ENCODE measurements at regions not wholly inside any gene's neighbourhood (a gene's known extent, or its start where the extent isn't known, plus 50 kb on each side); places are given as distances from the start of the nearest gene placed in this dataset.

DNA sequence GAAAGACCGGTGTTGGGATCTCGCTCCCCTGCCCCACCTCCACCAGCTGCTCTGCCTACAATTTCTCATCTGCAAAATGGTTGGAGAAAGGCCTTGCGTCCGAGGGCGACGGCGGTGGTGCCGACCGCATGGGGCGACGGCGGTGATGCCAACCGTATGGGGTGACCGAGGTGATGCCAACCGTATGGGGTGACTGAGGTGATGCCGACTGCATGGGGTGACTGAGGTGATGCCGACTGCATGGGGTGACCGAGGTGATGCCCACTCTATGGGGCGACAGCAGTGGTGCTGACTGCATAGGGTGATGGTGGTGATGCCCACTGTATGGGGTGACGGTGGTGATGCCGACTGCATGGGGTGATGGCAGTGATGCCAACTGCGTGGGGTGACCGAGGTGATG lies 171.0 kb downstream of the OLFM1 start (continued):
- TF ChIP-seq, protein P1, sequence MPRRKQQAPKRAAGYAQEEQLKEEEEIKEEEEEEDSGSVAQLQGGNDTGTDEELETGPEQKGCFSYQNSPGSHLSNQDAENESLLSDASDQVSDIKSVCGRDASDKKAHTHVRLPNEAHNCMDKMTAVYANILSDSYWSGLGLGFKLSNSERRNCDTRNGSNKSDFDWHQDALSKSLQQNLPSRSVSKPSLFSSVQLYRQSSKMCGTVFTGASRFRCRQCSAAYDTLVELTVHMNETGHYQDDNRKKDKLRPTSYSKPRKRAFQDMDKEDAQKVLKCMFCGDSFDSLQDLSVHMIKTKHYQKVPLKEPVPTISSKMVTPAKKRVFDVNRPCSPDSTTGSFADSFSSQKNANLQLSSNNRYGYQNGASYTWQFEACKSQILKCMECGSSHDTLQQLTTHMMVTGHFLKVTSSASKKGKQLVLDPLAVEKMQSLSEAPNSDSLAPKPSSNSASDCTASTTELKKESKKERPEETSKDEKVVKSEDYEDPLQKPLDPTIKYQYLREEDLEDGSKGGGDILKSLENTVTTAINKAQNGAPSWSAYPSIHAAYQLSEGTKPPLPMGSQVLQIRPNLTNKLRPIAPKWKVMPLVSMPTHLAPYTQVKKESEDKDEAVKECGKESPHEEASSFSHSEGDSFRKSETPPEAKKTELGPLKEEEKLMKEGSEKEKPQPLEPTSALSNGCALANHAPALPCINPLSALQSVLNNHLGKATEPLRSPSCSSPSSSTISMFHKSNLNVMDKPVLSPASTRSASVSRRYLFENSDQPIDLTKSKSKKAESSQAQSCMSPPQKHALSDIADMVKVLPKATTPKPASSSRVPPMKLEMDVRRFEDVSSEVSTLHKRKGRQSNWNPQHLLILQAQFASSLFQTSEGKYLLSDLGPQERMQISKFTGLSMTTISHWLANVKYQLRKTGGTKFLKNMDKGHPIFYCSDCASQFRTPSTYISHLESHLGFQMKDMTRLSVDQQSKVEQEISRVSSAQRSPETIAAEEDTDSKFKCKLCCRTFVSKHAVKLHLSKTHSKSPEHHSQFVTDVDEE (CRISPR knock-in tag; IDR thresholded peaks at IDR 0.05): no peak
- TF ChIP-seq TCF4 (CRISPR knock-in tag; IDR thresholded peaks at IDR 0.05; ENCODE audit: borderline replicate concordance): no peak

DNA sequence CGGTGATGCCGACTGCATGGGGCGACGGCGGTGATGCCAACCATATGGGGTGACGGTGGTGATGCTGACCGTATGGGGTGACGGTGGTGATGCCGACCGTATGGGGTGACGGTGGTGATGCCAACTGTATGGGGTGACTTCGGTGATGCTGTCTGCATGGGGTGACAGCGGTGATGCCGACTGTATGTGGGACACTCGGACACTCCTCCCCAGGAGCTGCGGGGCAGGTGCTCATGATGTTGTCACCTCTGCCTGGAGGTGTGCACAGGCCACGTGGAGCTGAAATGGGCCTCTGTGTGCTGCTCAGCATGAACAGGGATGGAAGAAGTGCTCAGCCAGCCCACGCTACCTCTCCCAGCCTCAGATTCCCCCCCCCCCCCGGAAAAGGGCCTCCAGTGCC lies 171.8 kb downstream of the OLFM1 start:
- no peak for ATAC-seq
- TF ChIP-seq ARNTL (CRISPR knock-in tag; IDR thresholded peaks at IDR 0.05; ENCODE audit: borderline replicate concordance, low read depth) (no peak), ZNF70 (CRISPR knock-in tag; IDR thresholded peaks at IDR 0.05) (no peak), CSDC2 (CRISPR knock-in tag; IDR thresholded peaks at IDR 0.05) (no peak), ZNF565 (CRISPR knock-in tag; conservative IDR thresholded peaks at IDR 0.05; ENCODE audit: low read depth) (no peak), ZFP3 (CRISPR knock-in tag; IDR thresholded peaks at IDR 0.05) (no peak), GLIS3 (CRISPR knock-in tag; IDR thresholded peaks at IDR 0.05) (no peak), ZFP30 (CRISPR knock-in tag; IDR thresholded peaks at IDR 0.05) (no peak), PPARA (CRISPR knock-in tag; IDR thresholded peaks at IDR 0.05; ENCODE audit: borderline replicate concordance) (no peak), TCF4 (CRISPR knock-in tag; IDR thresholded peaks at IDR 0.05; ENCODE audit: borderline replicate concordance) (no peak)
- TF ChIP-seq, protein P2, sequence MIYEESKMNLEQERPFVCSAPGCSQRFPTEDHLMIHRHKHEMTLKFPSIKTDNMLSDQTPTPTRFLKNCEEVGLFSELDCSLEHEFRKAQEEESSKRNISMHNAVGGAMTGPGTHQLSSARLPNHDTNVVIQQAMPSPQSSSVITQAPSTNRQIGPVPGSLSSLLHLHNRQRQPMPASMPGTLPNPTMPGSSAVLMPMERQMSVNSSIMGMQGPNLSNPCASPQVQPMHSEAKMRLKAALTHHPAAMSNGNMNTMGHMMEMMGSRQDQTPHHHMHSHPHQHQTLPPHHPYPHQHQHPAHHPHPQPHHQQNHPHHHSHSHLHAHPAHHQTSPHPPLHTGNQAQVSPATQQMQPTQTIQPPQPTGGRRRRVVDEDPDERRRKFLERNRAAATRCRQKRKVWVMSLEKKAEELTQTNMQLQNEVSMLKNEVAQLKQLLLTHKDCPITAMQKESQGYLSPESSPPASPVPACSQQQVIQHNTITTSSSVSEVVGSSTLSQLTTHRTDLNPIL (CRISPR knock-in tag; IDR thresholded peaks at IDR 0.05; ENCODE audit: low read depth): no peak
- TF ChIP-seq, protein P3, sequence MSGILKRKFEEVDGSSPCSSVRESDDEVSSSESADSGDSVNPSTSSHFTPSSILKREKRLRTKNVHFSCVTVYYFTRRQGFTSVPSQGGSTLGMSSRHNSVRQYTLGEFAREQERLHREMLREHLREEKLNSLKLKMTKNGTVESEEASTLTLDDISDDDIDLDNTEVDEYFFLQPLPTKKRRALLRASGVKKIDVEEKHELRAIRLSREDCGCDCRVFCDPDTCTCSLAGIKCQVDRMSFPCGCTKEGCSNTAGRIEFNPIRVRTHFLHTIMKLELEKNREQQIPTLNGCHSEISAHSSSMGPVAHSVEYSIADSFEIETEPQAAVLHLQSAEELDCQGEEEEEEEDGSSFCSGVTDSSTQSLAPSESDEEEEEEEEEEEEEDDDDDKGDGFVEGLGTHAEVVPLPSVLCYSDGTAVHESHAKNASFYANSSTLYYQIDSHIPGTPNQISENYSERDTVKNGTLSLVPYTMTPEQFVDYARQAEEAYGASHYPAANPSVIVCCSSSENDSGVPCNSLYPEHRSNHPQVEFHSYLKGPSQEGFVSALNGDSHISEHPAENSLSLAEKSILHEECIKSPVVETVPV (CRISPR knock-in tag; IDR thresholded peaks at IDR 0.05): no peak
- TF ChIP-seq, protein P1 (CRISPR knock-in tag; IDR thresholded peaks at IDR 0.05): no peak
- TF ChIP-seq, protein P4, sequence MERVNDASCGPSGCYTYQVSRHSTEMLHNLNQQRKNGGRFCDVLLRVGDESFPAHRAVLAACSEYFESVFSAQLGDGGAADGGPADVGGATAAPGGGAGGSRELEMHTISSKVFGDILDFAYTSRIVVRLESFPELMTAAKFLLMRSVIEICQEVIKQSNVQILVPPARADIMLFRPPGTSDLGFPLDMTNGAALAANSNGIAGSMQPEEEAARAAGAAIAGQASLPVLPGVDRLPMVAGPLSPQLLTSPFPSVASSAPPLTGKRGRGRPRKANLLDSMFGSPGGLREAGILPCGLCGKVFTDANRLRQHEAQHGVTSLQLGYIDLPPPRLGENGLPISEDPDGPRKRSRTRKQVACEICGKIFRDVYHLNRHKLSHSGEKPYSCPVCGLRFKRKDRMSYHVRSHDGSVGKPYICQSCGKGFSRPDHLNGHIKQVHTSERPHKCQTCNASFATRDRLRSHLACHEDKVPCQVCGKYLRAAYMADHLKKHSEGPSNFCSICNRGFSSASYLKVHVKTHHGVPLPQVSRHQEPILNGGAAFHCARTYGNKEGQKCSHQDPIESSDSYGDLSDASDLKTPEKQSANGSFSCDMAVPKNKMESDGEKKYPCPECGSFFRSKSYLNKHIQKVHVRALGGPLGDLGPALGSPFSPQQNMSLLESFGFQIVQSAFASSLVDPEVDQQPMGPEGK (CRISPR knock-in tag; IDR thresholded peaks at IDR 0.05; ENCODE audit: borderline replicate concordance): no peak

DNA sequence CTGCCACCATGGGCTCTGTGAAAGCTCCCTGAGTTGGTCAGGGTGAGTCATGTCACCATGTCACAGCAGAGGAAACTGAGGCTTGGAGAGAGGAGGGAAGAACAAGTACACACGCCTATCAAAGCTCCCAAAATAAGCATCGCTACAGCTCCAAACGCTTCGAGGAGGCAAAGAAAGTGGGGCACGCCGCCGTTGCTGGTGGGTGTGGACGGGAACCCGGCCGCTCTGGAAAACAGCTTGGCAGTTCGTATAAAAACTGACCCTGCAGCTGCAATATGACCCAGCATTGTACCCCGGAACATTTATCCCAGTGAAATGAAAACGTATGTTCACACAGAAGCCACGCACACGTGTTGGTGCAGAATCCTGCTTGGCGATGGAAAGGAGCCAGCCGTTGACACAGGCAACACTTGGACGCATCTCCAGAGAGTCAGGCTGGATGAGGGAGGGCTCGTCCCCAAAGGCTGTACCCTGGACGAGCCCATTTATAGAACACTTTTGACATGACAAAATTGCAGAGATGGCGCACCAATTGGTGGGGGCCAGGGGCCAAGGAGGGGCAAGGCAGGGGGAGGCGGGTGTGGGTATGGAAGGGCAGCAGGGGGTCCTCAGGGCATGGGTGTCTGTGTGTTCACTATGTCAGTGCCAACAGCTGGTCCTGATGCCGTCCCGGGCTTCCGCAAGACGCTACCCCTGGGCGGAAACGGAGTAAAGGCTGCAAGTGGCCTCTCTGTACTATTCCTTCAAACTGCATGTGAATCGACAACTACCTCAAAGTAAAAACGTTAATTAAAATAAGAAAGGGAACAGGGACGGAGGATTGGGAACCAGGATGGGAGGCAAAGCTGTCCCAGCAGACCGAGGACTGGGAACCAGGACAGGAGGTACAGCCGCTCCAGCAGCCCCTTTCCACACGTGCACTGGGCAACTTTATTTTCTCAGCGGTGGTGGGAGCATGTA lies 173.0 kb downstream of the OLFM1 start:
- no peak for ATAC-seq
- TF ChIP-seq, protein P2 (CRISPR knock-in tag; IDR thresholded peaks at IDR 0.05; ENCODE audit: low read depth): no peak
- TF ChIP-seq ZFP3 (CRISPR knock-in tag; IDR thresholded peaks at IDR 0.05): no peak
- TF ChIP-seq, protein P1 (CRISPR knock-in tag; IDR thresholded peaks at IDR 0.05): no peak
- TF ChIP-seq, protein P4 (CRISPR knock-in tag; IDR thresholded peaks at IDR 0.05; ENCODE audit: borderline replicate concordance): no peak
- TF ChIP-seq PPARA (CRISPR knock-in tag; IDR thresholded peaks at IDR 0.05; ENCODE audit: borderline replicate concordance): no peak
- TF ChIP-seq TCF4 (CRISPR knock-in tag; IDR thresholded peaks at IDR 0.05; ENCODE audit: borderline replicate concordance): no peak
- no peak for TF ChIP-seq GLIS3 (CRISPR knock-in tag; IDR thresholded peaks at IDR 0.05)
- TF ChIP-seq ARNTL (CRISPR knock-in tag; IDR thresholded peaks at IDR 0.05; ENCODE audit: borderline replicate concordance, low read depth): no peak
- TF ChIP-seq ZNF565 (CRISPR knock-in tag; conservative IDR thresholded peaks at IDR 0.05; ENCODE audit: low read depth): no peak
- TF ChIP-seq ZC3H10 (CRISPR knock-in tag; IDR thresholded peaks at IDR 0.05): no peak

Measured in SK-N-SH treated with all-trans-retinoic acid at 6 μM for 48 hours (cell line).